Omental fat pad (tissue), 3 donors: ENCODE measurements at regions not wholly inside any gene's neighbourhood (a gene's known extent, or its start where the extent isn't known, plus 50 kb on each side); places are given as distances from the start of the nearest gene placed in this dataset.

ENCODE experiments used
- ATAC-seq: fragments of 150-250 bp; one replicate; pipeline ENCODE4 v1.9.1; 2016; ENCODE audit warnings: mild to moderate bottlenecking, moderate library complexity; ENCODE audit not compliant: low FRiP score
- DNase-seq: peaks from one replicate; pipeline ENCODE4 v3.0.0-alpha.2; 2019; ENCODE audit warnings: low spot score
- CTCF ChIP-seq, 3 donors: fragments of 450-650 bp; IDR thresholded peaks; one replicate each; pipeline ENCODE4 v1.5.1; 2016 to 2017; ENCODE audit warnings: antibody characterized with exemption in 3 of 3, mild to moderate bottlenecking in 3 of 3, moderate library complexity in 2 of 3

- DNase-seq (no peak), ATAC-seq (no peak)
Measured at GRCh38 chr1:214837376-214837775, 234.4 kb downstream of the CENPF start.

GRCh38 chr1:214838351-214838750 lies 235.4 kb downstream of the CENPF start:
- TF ChIP-seq CTCF (IDR thresholded peaks at IDR 0.05) = no peak
- no peak for ATAC-seq
- DNase-seq = no peak

More at GRCh38 chr1:214837376-214837775, 234.4 kb downstream of the CENPF start:
- no peak for TF ChIP-seq CTCF (IDR thresholded peaks at IDR 0.05)

- no peak for ATAC-seq
- no peak for TF ChIP-seq CTCF (IDR thresholded peaks at IDR 0.05)
- no peak for DNase-seq
Measured at GRCh38 chr1:214840356-214840755, 237.4 kb downstream of the CENPF start.

- ATAC-seq (no peak), DNase-seq (no peak)
- TF ChIP-seq CTCF (IDR thresholded peaks at IDR 0.05) = no peak
Measured at GRCh38 chr1:214842856-214843255, 239.7 kb upstream of the KCNK2 start.

GRCh38 chr1:214843281-214843680 lies 239.3 kb upstream of the KCNK2 start:
- no peak for TF ChIP-seq CTCF (IDR thresholded peaks at IDR 0.05)
- ATAC-seq (no peak), DNase-seq (no peak)

- no peak for ATAC-seq
- no peak for DNase-seq
- no peak for TF ChIP-seq CTCF (IDR thresholded peaks at IDR 0.05)
Measured at GRCh38 chr1:214844319-214844718, 238.2 kb upstream of the KCNK2 start.

GRCh38 chr1:214846276-214846675 lies 236.3 kb upstream of the KCNK2 start:
- TF ChIP-seq CTCF (IDR thresholded peaks at IDR 0.05) = no peak
- ATAC-seq (no peak), DNase-seq (no peak)
